PC-9 (cell line): ENCODE measurements at regions not wholly inside any gene's neighbourhood (a gene's known extent, or its start where the extent isn't known, plus 50 kb on each side); places are given as distances from the start of the nearest gene placed in this dataset.

Experiments used
- CTCF ChIP-seq: fragments of 200-600 bp; sonication (generic); conservative IDR thresholded peaks from 2 replicates; pipeline ENCODE4 v1.6.1; 2017; ENCODE audit warnings: mixed run types, antibody characterized with exemption, mild to moderate bottlenecking, moderate library complexity
- EZH2 ChIP-seq: fragments of 200-600 bp; sonication (generic); IDR thresholded peaks from 2 replicates; pipeline ENCODE4 v1.8.0; 2017; ENCODE audit warnings: antibody characterized with exemption, low read depth

- TF ChIP-seq CTCF, result no peak
- TF ChIP-seq EZH2, result no peak
These were observed 190.0 kb upstream of the S1PR3 start for GRCh38 chr9:88801214-88801796.
